GM23248 (cell line): ENCODE measurements at regions not wholly inside any gene's neighbourhood (a gene's known extent, or its start where the extent isn't known, plus 50 kb on each side); places are given as distances from the start of the nearest gene placed in this dataset.
A peak's percentile ranks its signal among the peaks of the same experiment; 100 is the strongest.
"Not testable (repeated sequence)": the region's sequence is repeated elsewhere in the genome, so short reads cannot be mapped to it uniquely, and the experiment has no call there.

Experiments
- DNase-seq: peaks from one replicate; pipeline ENCODE4 v3.0.0-alpha.2; 2015
- H2AFZ ChIP-seq: fragments of 200-600 bp; sonication (generic); 2 replicates; pipeline ENCODE4 v1.6.1; 2016; ENCODE audit warnings: antibody characterized with exemption
- H3F3A ChIP-seq: fragments of 200-600 bp; sonication (generic); 2 replicates; pipeline ENCODE4 v1.6.1; 2016; ENCODE audit warnings: mild to moderate bottlenecking, antibody characterized with exemption, mixed run types; ENCODE audit not compliant: insufficient read depth
- H3K27ac ChIP-seq: fragments of 200-600 bp; sonication (generic); 2 replicates; pipeline ENCODE4 v1.5.1; 2016; ENCODE audit warnings: mild to moderate bottlenecking
- H3K27me3 ChIP-seq: fragments of 200-600 bp; sonication (generic); replicated peaks from 2 replicates; pipeline ENCODE4 v1.6.1; 2016; ENCODE audit warnings: mild to moderate bottlenecking; ENCODE audit not compliant: insufficient read depth
- H3K36me3 ChIP-seq: fragments of 200-600 bp; sonication (generic); 2 replicates; pipeline ENCODE4 v1.6.1; 2016; ENCODE audit warnings: low read depth, mild to moderate bottlenecking
- H3K4me1 ChIP-seq: fragments of 200-600 bp; sonication (generic); 2 replicates; pipeline ENCODE4 v1.6.1; 2016; ENCODE audit warnings: mild to moderate bottlenecking; ENCODE audit not compliant: insufficient read depth
- H3K4me2 ChIP-seq: fragments of 200-600 bp; sonication (generic); one replicate; pipeline ENCODE4 v1.6.1; 2016; ENCODE audit warnings: mild to moderate bottlenecking; ENCODE audit not compliant: unreplicated experiment
- H3K4me3 ChIP-seq: fragments of 200-600 bp; sonication (generic); 2 replicates; pipeline ENCODE4 v1.5.1; 2016; ENCODE audit warnings: mild to moderate bottlenecking
- H3K79me2 ChIP-seq: fragments of 200-600 bp; sonication (generic); 2 replicates; pipeline ENCODE4 v1.6.1; 2016; ENCODE audit warnings: mild to moderate bottlenecking; ENCODE audit not compliant: insufficient read depth
- H3K9ac ChIP-seq: fragments of 200-600 bp; sonication (generic); 2 replicates; pipeline ENCODE4 v1.6.1; 2016; ENCODE audit warnings: mild to moderate bottlenecking
- H3K9me2 ChIP-seq: fragments of 200-600 bp; sonication (generic); 2 replicates; pipeline ENCODE4 v1.6.1; 2016; ENCODE audit warnings: mixed run types, mild to moderate bottlenecking, moderate library complexity; ENCODE audit not compliant: insufficient read depth
- H3K9me3 ChIP-seq: fragments of 200-600 bp; sonication (generic); one replicate; pipeline ENCODE4 v1.6.1; 2017; ENCODE audit warnings: low read depth
- H4K20me1 ChIP-seq: fragments of 200-600 bp; sonication (generic); 2 replicates; pipeline ENCODE4 v1.6.0; 2016; ENCODE audit not compliant: insufficient read depth
- EZH2 ChIP-seq: fragments of 200-600 bp; sonication (generic); IDR thresholded peaks from 2 replicates; pipeline ENCODE4 v1.6.1; 2018; ENCODE audit warnings: antibody characterized with exemption, mild to moderate bottlenecking; ENCODE audit not compliant: insufficient read depth, poor library complexity, severe bottlenecking
- EZH2phosphoT487 ChIP-seq: fragments of 200-600 bp; sonication (generic); IDR thresholded peaks from 2 replicates; pipeline ENCODE4 v1.6.1; 2018; ENCODE audit warnings: antibody characterized with exemption, moderate library complexity, mild to moderate bottlenecking, low read depth; ENCODE audit not compliant: insufficient read depth
- WGBS, 2 experiments: methylation state at CpG; one replicate each; pipeline ENCODE4 v1.1.6; 2015 to 2017; ENCODE audit warnings: low lambda C conversion rate in 2 of 2, low coverage in 1 of 2; ENCODE audit errors: missing lambda C conversion rate in 2 of 2; 5-methylcytosine and 5-hydroxymethylcytosine counted together
- in situ Hi-C: fragments of 300-500 bp; cut with MboI; formaldehyde crosslinking; loops from 2 replicates; pipeline ENCODE4 v1.15.0; 2020

DNA sequence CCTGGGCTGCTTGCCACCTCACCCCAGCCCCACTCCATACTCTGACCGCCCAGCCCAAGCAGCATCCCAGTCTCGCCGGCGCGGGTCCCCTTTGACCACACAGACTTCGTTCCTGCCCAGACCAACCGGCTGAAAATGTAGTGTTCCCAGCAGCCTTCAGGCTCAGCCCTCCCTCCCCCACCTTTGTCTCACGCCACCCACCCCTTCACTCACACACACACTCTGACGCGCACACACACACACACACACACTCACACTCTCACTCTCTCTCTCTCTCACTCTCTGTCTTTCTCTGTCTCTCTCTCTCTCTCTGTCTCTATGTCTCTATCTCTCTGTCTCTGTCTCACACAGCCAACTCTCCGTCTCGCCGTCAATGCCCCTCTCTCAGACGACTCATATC is 61.0 kb upstream of the FCGR2A start:
- H3F3A ChIP-seq, DNase-seq, H3K4me3 ChIP-seq, H3K4me2 ChIP-seq, H3K4me1 ChIP-seq, in situ Hi-C loops, H3K27ac ChIP-seq, H2AFZ ChIP-seq, H3K36me3 ChIP-seq, H3K9me3 ChIP-seq, H3K9ac ChIP-seq, H4K20me1 ChIP-seq, H3K79me2 ChIP-seq, H3K9me2 ChIP-seq, H3K27me3 ChIP-seq: not testable (repeated sequence)
- 88% methylated on average over 2 of the region's 14 CpGs; no CpG with 5 or more reads in 1 of the 2 experiments for WGBS, 2 experiments

DNA sequence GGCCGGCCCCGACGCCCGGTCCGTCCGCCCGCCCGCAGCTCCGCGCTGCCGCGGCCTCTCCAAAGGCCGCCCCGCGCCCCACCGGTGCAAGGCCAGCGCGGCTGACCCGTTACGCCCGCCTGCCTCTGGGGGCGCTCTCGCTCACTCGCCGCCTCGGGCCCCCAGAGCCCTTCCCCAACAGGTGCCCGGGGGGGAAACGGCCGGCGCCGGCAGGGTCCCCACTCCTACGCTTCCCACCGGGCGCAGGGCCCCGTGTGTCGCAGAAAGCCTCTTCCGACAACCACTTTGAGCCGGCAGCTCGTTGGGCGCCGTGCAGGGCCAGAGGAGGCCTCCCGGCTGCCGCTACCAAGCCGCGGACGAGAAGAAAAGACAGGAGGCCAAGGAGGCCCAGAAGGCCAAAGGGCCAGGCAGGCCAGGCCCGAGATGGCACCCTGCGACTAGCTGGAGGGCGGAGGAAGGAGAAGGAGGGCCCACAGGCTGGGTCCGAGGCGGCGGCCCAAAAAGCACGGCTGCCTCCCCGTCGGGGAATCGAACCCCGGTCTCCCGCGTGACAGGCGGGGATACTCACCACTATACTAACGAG is 64.9 kb upstream of the FCGR2A start:
- peak overlapping the region; percentile 83 for H3K4me2 ChIP-seq
- DNase-seq, result peak; percentile 73
- H3K79me2 ChIP-seq, result no peaks in the 10 kb centered on the region
- H3K4me3 ChIP-seq, result peak overlapping the region; percentile 80
- H3F3A ChIP-seq, result no peaks in the 10 kb centered on the region
- 4 to 5% methylated on average over 26 to 47 of the region's 61 CpGs for WGBS, 2 experiments
- no peak overlapping the region for H3K27ac ChIP-seq
- no peak overlapping the region for H3K9ac ChIP-seq
- H3K4me1 ChIP-seq, result 0 out of 2 replicates have a peak, but pooled peaks cover 2% of the 10 kb centered on the region
- no peaks in the 10 kb centered on the region for H4K20me1 ChIP-seq
- H3K27me3 ChIP-seq, result 0 out of 2 replicates have a peak, but pooled peaks cover 5% of the 10 kb centered on the region
- in situ Hi-C loops, result no loop called here
- H2AFZ ChIP-seq, result peak overlapping the region; percentile 62; the same call in 1 of the 2 replicates
- no peaks in the 10 kb centered on the region for H3K9me2 ChIP-seq
- no peaks in the 10 kb centered on the region for H3K36me3 ChIP-seq
- TF ChIP-seq EZH2, result no peak
- TF ChIP-seq EZH2phosphoT487, result no peak
- no peaks in the 10 kb centered on the region for H3K9me3 ChIP-seq

DNA sequence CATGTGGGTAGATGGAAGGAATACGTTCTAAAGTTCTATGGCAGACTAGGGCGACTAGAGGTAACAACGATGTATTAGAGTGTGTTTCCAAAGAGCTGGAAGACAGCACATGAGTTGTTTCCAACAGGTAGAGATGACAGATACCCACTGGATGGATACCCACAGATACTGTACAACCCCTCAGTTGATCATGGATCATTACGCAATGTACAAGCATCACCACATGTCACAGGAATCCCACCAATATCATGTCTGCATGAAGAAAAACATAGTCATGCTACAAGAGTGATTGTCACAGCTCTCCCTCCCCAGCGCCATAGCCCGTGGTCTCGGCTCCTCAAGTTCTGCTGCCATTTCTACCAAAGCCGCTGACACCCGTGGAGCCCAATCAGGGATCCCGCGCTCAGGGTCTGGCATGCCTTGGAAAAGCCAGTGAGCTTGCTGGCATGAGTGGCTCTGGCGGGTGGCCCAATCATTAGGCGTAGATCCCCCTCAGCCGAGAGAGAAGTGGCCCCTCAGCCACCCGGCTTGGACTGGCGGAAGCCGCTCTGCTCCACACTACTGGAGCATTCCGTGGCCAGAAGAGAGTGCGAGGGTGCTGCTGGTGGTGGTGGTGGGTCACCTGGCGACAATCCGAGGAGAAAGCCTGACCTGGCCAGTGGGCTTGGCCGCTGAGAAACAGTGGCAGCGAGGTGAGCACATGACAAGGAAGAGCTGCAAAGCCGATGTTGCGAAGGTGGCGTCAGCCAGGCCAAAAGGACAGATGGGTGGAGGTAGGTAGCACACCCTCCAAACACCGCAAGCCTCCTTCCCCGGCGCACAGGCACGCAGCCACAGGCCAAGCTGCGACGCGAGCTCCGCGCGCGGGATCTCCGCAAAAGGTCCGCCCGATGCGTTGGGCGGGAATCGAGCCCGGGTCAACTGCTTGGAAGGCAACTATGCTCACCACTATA is 65.7 kb upstream of the FCGR2A start:
- Histone ChIP-seq H3F3A (no peaks in the 10 kb centered on the region), H2AFZ (peak overlapping the region; percentile 44), H3K9me2 (no peaks in the 10 kb centered on the region), H3K4me3 (peak overlapping the region; percentile 80), H3K4me2 (peak overlapping the region; percentile 39), H3K9ac (no peak overlapping the region), H3K36me3 (no peaks in the 10 kb centered on the region), H3K27me3 (0 out of 2 replicates have a peak, but pooled peaks cover 5% of the 10 kb centered on the region), H3K79me2 (no peaks in the 10 kb centered on the region), H3K4me1 (0 out of 2 replicates have a peak, but pooled peaks cover 2% of the 10 kb centered on the region), H3K9me3 (no peaks in the 10 kb centered on the region), H3K27ac (no peak overlapping the region), H4K20me1 (no peaks in the 10 kb centered on the region)
- no peak for TF ChIP-seq EZH2
- TF ChIP-seq EZH2phosphoT487, result no peak
- 16% methylated on average over 43 to 44 of the region's 44 CpGs for WGBS, 2 experiments
- in situ Hi-C loops, result no loop called here
- DNase-seq, result peak; percentile 36

DNA sequence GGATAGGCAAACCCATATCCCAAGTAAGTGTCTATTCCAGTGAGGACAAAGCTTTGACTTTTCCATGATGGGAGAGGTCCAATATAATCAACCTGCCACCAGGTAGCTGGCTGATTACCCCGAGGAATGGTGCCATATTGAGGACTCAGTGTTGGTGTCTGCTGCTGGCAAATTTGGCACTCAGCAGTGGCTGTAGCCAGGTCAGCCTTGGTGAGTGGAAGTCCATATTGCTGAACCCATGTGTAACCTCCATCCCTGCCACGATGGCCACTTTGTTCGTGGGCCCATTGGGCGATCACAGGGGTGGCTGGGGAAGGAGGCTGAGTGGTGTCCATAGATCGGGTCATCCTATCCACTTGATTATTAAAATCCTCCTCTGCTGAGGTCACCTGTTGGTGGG is 65.5 kb upstream of the CFAP126 start:
- H3K9me3 ChIP-seq, H3K9ac ChIP-seq, H3F3A ChIP-seq, DNase-seq, H3K4me1 ChIP-seq, H3K36me3 ChIP-seq, H3K27ac ChIP-seq, in situ Hi-C loops, H3K4me3 ChIP-seq, H3K79me2 ChIP-seq, H3K4me2 ChIP-seq, H2AFZ ChIP-seq, H3K9me2 ChIP-seq, H4K20me1 ChIP-seq: not testable (repeated sequence)
- H3K27me3 ChIP-seq, result peaks cover 15% of the 10 kb centered on the region
- WGBS, 2 experiments, result 33 to 49% methylated on average over 5 of the region's 5 CpGs
